ENCODE measurements at regions not wholly inside any gene's neighbourhood (a gene's known extent, or its start where the extent isn't known, plus 50 kb on each side); places are given as distances from the start of the nearest gene placed in this dataset.

GRCh38 chr9:16976427-16976826 is 106.0 kb upstream of the BNC2 start:
- TF ChIP-seq CTCF (IDR thresholded peaks at IDR 0.05): no peak

GRCh38 chr9:16974436-16974835 is 104.0 kb upstream of the BNC2 start:
- TF ChIP-seq CTCF (IDR thresholded peaks at IDR 0.05): no peak

- no peak for TF ChIP-seq CTCF (IDR thresholded peaks at IDR 0.05)
Measured at GRCh38 chr9:16970321-16970720, 99.9 kb upstream of the BNC2 start.

GRCh38 chr9:16964228-16964627 is 93.8 kb upstream of the BNC2 start:
- no peak for TF ChIP-seq CTCF (IDR thresholded peaks at IDR 0.05)

GRCh38 chr9:16960084-16960483 is 89.6 kb upstream of the BNC2 start:
- no peak for TF ChIP-seq CTCF (IDR thresholded peaks at IDR 0.05)

- no peak for TF ChIP-seq CTCF (IDR thresholded peaks at IDR 0.05)
Measured at GRCh38 chr9:16959391-16959790, 88.9 kb upstream of the BNC2 start.

- no peak for TF ChIP-seq CTCF (IDR thresholded peaks at IDR 0.05)
Measured at GRCh38 chr9:16954040-16954439, 83.6 kb upstream of the BNC2 start.

- TF ChIP-seq CTCF (IDR thresholded peaks at IDR 0.05): no peak
Measured at GRCh38 chr9:16951502-16951901, 81.0 kb upstream of the BNC2 start.

Data from LNCAP (cell line).